Omental fat pad (tissue), 3 donors: ENCODE measurements at regions not wholly inside any gene's neighbourhood (a gene's known extent, or its start where the extent isn't known, plus 50 kb on each side); places are given as distances from the start of the nearest gene placed in this dataset.

Experiments
- ATAC-seq: fragments of 150-250 bp; one replicate; pipeline ENCODE4 v1.9.1; 2016; ENCODE audit warnings: mild to moderate bottlenecking, moderate library complexity; ENCODE audit not compliant: low FRiP score
- DNase-seq: peaks from one replicate; pipeline ENCODE4 v3.0.0-alpha.2; 2019; ENCODE audit warnings: low spot score
- TF ChIP-seq, protein P1 (sequence below), 3 donors: fragments of 450-650 bp; IDR thresholded peaks; one replicate each; pipeline ENCODE4 v1.5.1; 2016 to 2017; ENCODE audit warnings: antibody characterized with exemption in 3 of 3, mild to moderate bottlenecking in 3 of 3, moderate library complexity in 2 of 3

- DNase-seq = no peak
- ATAC-seq = no peak
- TF ChIP-seq, protein P1, sequence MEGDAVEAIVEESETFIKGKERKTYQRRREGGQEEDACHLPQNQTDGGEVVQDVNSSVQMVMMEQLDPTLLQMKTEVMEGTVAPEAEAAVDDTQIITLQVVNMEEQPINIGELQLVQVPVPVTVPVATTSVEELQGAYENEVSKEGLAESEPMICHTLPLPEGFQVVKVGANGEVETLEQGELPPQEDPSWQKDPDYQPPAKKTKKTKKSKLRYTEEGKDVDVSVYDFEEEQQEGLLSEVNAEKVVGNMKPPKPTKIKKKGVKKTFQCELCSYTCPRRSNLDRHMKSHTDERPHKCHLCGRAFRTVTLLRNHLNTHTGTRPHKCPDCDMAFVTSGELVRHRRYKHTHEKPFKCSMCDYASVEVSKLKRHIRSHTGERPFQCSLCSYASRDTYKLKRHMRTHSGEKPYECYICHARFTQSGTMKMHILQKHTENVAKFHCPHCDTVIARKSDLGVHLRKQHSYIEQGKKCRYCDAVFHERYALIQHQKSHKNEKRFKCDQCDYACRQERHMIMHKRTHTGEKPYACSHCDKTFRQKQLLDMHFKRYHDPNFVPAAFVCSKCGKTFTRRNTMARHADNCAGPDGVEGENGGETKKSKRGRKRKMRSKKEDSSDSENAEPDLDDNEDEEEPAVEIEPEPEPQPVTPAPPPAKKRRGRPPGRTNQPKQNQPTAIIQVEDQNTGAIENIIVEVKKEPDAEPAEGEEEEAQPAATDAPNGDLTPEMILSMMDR (IDR thresholded peaks at IDR 0.05) = no peak
Observed at GRCh38 chr7:20035279-20035875, 181.8 kb downstream of the MACC1 start.

DNA sequence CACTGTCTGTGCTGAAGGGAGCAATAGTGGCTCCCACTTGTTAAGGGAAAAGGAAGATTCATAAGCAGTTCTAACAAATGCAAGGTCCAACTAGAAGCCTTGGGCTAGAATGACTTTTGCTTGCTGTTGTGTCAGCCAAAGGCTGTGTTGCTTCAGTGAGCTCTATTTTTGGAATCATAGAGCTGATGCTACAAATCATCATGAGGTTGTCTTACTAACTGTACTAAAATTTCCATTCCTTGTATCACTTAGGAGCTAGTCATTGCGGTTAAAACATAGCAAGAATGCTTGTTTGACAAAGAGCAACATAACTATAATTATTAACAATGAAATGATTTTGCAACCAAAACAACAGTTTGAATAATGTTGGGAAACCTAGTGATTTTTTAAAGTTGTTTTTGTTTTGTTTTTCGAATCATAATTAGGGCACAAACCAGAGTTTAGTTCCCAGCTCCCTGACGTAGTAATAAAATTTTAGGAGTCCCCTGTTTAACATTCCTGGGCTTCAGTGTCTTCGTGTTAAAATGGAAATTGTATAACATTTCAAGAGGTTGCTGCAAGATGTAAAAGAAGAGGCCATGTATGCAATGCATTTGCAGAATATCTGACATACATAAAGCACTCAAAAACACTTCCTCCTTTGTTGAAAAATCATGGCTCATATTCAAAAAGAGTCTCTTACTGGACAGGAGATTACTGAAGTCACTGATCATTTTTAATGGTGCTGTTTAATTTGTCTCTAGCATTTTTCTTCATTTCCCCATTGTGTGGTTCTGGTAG lies 183.4 kb downstream of the MACC1 start:
- ATAC-seq (no peak), DNase-seq (no peak)
- TF ChIP-seq, protein P1 (IDR thresholded peaks at IDR 0.05) = no peak

- TF ChIP-seq, protein P1 (IDR thresholded peaks at IDR 0.05) = no peak
- DNase-seq (no peak), ATAC-seq (no peak)
Observed at GRCh38 chr7:20032741-20033140, 184.4 kb downstream of the MACC1 start.

GRCh38 chr7:20030915-20031362 lies 186.2 kb downstream of the MACC1 start:
- ATAC-seq (no peak), DNase-seq (no peak)
- TF ChIP-seq, protein P1 (IDR thresholded peaks at IDR 0.05) = no peak

GRCh38 chr7:20030417-20030816 lies 186.8 kb downstream of the MACC1 start:
- TF ChIP-seq, protein P1 (IDR thresholded peaks at IDR 0.05) = no peak
- no peak for DNase-seq
- no peak for ATAC-seq

- TF ChIP-seq, protein P1 (IDR thresholded peaks at IDR 0.05) = no peak
Observed at GRCh38 chr7:20026762-20027161, 190.4 kb downstream of the MACC1 start.

DNA sequence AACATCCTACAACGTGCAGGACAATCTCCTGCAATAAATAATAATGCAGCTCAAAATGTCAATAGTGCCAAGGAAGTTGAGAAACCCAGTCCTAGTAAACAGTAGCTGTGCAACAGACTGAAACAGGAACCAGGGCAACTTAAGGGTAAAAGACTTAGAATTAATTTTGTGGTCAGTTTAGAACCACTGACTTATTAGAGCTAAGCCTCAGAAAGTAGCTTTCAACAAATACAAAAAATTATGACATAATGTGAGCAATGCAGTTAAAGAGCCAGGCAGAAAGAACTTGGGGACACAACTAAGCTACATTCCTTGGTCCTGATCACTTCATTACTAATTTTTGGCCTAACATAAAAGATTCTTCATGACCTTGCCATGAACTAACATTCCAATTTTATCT lies 195.4 kb downstream of the MACC1 start:
- ATAC-seq (no peak), DNase-seq (no peak)
- TF ChIP-seq, protein P1 (IDR thresholded peaks at IDR 0.05) = no peak

More at GRCh38 chr7:20026762-20027161, 190.4 kb downstream of the MACC1 start:
- ATAC-seq = no peak
- no peak for DNase-seq
